Peyer's patch (tissue), 4 donors: ENCODE measurements at regions not wholly inside any gene's neighbourhood (a gene's known extent, or its start where the extent isn't known, plus 50 kb on each side); places are given as distances from the start of the nearest gene placed in this dataset.

Experiments used
- DNase-seq, 3 donors: peaks; one replicate each; pipeline ENCODE4 v3.0.0-alpha.2; 2017 to 2019
- H3K27ac ChIP-seq, 4 donors: fragments of 200-600 bp; sonication (generic); one replicate each; pipeline ENCODE4 v1.5.1; 2016 to 2019
- H3K27me3 ChIP-seq, 2 donors: fragments of 200-600 bp; sonication (generic); one replicate each; pipeline ENCODE4 v1.5.1; 2019
- H3K36me3 ChIP-seq, 3 donors: fragments of 200-600 bp; sonication (generic); one replicate each; pipeline ENCODE4 v1.5.1; 2016 to 2019
- H3K4me1 ChIP-seq, 4 donors: fragments of 200-600 bp; sonication (generic); one replicate each; pipeline ENCODE4 v1.5.1; 2016 to 2019
- H3K4me3 ChIP-seq, 4 donors: fragments of 200-600 bp; sonication (generic); 1 replicate in 3 of 4; 2 replicates in 1 of 4; pipeline ENCODE4 v1.5.1; 2016 to 2019; ENCODE audit warnings: mild to moderate bottlenecking in 1 of 4
- H3K9me3 ChIP-seq, 4 donors: fragments of 200-600 bp; sonication (generic); one replicate each; pipeline ENCODE4 v1.5.1; 2016 to 2019; ENCODE audit warnings: mild to moderate bottlenecking in 1 of 4
- CTCF ChIP-seq, 6 experiments: fragments of 450-650 bp in 4 of 6; fragments of 200-600 bp in 2 of 6; sonication (generic) in 1 of 6; IDR thresholded peaks; one replicate each; pipeline ENCODE4 v1.5.1; 2017 to 2019; ENCODE audit warnings: antibody characterized with exemption in 6 of 6, mild to moderate bottlenecking in 3 of 6, moderate library complexity in 1 of 6
- POLR2A ChIP-seq, 2 donors: fragments of 450-650 bp; IDR thresholded peaks; one replicate each; pipeline ENCODE4 v1.5.1; 2017; ENCODE audit warnings: antibody characterized with exemption in 2 of 2, mild to moderate bottlenecking in 2 of 2, moderate library complexity in 2 of 2

- H3K27ac ChIP-seq, result no peak overlapping the region
- H3K36me3 ChIP-seq, result no peaks in the 10 kb centered on the region
- no peaks in the 10 kb centered on the region for H3K27me3 ChIP-seq
- no peak overlapping the region for H3K4me3 ChIP-seq
- DNase-seq, result no peak
- H3K4me1 ChIP-seq, result no peaks in the 10 kb centered on the region
- no peak for TF ChIP-seq POLR2A (IDR thresholded peaks at IDR 0.05)
- no peak for TF ChIP-seq CTCF (IDR thresholded peaks at IDR 0.05)
- H3K9me3 ChIP-seq, result no peaks in the 10 kb centered on the region
Measured at GRCh38 chr6:22755605-22756004, 186.2 kb downstream of the HDGFL1 start.

GRCh38 chr6:22756365-22756764 lies 187.0 kb downstream of the HDGFL1 start:
- TF ChIP-seq POLR2A (IDR thresholded peaks at IDR 0.05), result no peak
- H3K27me3 ChIP-seq, result no peaks in the 10 kb centered on the region
- no peak overlapping the region for H3K4me3 ChIP-seq
- no peak for DNase-seq
- H3K27ac ChIP-seq, result no peak overlapping the region
- no peaks in the 10 kb centered on the region for H3K9me3 ChIP-seq
- H3K4me1 ChIP-seq, result no peaks in the 10 kb centered on the region
- no peaks in the 10 kb centered on the region for H3K36me3 ChIP-seq

DNA sequence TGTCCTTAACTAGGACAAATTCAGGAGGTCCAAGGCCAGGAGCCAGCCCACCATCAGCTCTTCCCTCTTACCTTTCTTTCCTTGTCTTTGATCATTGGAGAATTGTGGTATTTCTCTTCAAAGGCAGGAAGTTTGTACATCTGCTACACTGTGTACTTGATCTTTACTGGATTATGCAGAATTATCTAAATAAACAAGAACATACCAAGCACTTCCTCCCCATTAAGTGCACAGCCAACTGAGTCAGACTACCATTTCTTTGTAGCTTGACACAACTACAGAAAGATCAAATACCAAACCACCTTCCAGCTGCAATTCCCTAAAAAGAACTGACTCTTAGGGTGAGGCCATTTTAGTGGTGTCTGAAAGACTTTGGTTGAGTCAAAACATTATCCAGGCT lies 195.1 kb downstream of the HDGFL1 start:
- H3K4me1 ChIP-seq, result no peaks in the 10 kb centered on the region
- DNase-seq, result no peak
- no peak overlapping the region for H3K27ac ChIP-seq
- no peak for TF ChIP-seq POLR2A (IDR thresholded peaks at IDR 0.05)
- no peak for TF ChIP-seq CTCF (IDR thresholded peaks at IDR 0.05)
- H3K9me3 ChIP-seq, result no peaks in the 10 kb centered on the region
- H3K36me3 ChIP-seq, result no peaks in the 10 kb centered on the region
- H3K27me3 ChIP-seq, result no peaks in the 10 kb centered on the region
- no peak overlapping the region for H3K4me3 ChIP-seq

GRCh38 chr6:22765015-22765414 lies 195.6 kb downstream of the HDGFL1 start:
- Histone ChIP-seq H3K9me3 (no peaks in the 10 kb centered on the region), H3K27me3 (no peaks in the 10 kb centered on the region), H3K4me3 (no peak overlapping the region), H3K36me3 (no peaks in the 10 kb centered on the region), H3K4me1 (no peaks in the 10 kb centered on the region), H3K27ac (no peak overlapping the region)
- no peak for TF ChIP-seq CTCF (IDR thresholded peaks at IDR 0.05)
- no peak for TF ChIP-seq POLR2A (IDR thresholded peaks at IDR 0.05)
- DNase-seq, result no peak

DNA sequence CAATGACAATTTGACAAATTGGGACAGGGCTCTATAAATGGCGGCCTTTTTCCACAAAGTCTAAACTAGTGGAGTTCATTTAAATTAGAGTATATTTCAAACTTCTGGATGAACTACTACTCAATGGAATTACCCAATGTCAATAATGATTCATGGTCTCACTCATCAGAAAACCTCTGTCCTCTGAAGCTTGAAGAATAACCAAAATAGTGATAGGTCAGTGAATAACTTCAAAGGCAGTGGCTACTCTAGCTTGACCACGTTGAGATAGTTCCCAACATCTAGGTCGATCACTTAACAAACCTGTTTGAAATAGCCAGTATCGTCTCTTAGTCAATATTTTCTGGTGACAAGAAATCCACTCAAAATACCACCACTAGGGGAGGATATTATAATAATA lies 197.6 kb downstream of the HDGFL1 start:
- no peak for DNase-seq
- H3K4me3 ChIP-seq, result no peak overlapping the region
- TF ChIP-seq CTCF (IDR thresholded peaks at IDR 0.05), result peak in 1 of 6 experiments; percentile 19
- no peak for TF ChIP-seq POLR2A (IDR thresholded peaks at IDR 0.05)

GRCh38 chr6:22770054-22770453 lies 200.7 kb downstream of the HDGFL1 start:
- Histone ChIP-seq H3K27ac (no peak overlapping the region), H3K9me3 (no peaks in the 10 kb centered on the region), H3K4me1 (no peaks in the 10 kb centered on the region), H3K4me3 (no peak overlapping the region), H3K36me3 (no peaks in the 10 kb centered on the region), H3K27me3 (no peaks in the 10 kb centered on the region)
- no peak for DNase-seq
- TF ChIP-seq POLR2A (IDR thresholded peaks at IDR 0.05), result no peak
- no peak for TF ChIP-seq CTCF (IDR thresholded peaks at IDR 0.05)

More for the DNA sequence above, 197.6 kb downstream of the HDGFL1 start:
- H3K4me1 ChIP-seq, result no peaks in the 10 kb centered on the region
- H3K36me3 ChIP-seq, result no peaks in the 10 kb centered on the region
- H3K9me3 ChIP-seq, result no peaks in the 10 kb centered on the region
- no peaks in the 10 kb centered on the region for H3K27me3 ChIP-seq
- H3K27ac ChIP-seq, result no peak overlapping the region
